GM23338 (cell line): ENCODE measurements at regions not wholly inside any gene's neighbourhood (a gene's known extent, or its start where the extent isn't known, plus 50 kb on each side); places are given as distances from the start of the nearest gene placed in this dataset.

Experiments
- ATAC-seq: fragments of 200-7000 bp; cut with Tn5 transposase; 3 replicates; pipeline ENCODE4 v1.9.1; 2020
- DNase-seq: peaks from one replicate; pipeline ENCODE4 v3.0.0-alpha.2; 2015; ENCODE audit warnings: low spot score
- H2AFZ ChIP-seq: fragments of 200-600 bp; sonication (generic); 2 replicates; pipeline ENCODE4 v1.8.0; 2016; ENCODE audit warnings: antibody characterized with exemption, mild to moderate bottlenecking, moderate library complexity
- H3F3A ChIP-seq: fragments of 200-600 bp; sonication (generic); replicated peaks from 2 replicates; pipeline ENCODE4 v1.8.0; 2017; ENCODE audit warnings: antibody characterized with exemption, mixed run types, low read depth
- H3K27ac ChIP-seq: fragments of 200-600 bp; sonication (generic); 2 replicates; pipeline ENCODE4 v1.6.1; 2016; ENCODE audit warnings: low read depth
- H3K27me3 ChIP-seq: fragments of 200-600 bp; sonication (generic); 2 replicates; pipeline ENCODE4 v1.8.0; 2016; ENCODE audit warnings: mild to moderate bottlenecking, mixed run types, moderate library complexity; ENCODE audit not compliant: insufficient read depth
- H3K36me3 ChIP-seq: fragments of 200-600 bp; sonication (generic); 2 replicates; pipeline ENCODE4 v1.8.0; 2016; ENCODE audit warnings: mild to moderate bottlenecking; ENCODE audit not compliant: insufficient read depth
- H3K4me1 ChIP-seq: fragments of 200-600 bp; sonication (generic); 2 replicates; pipeline ENCODE4 v1.8.0; 2016; ENCODE audit warnings: mild to moderate bottlenecking, moderate library complexity; ENCODE audit not compliant: insufficient read depth
- H3K4me2 ChIP-seq: fragments of 200-600 bp; sonication (generic); 2 replicates; pipeline ENCODE4 v1.7.1; 2017; ENCODE audit warnings: mixed run types
- H3K4me3 ChIP-seq: fragments of 200-600 bp; sonication (generic); 2 replicates; pipeline ENCODE4 v1.6.1; 2016; ENCODE audit warnings: mixed run types
- H3K79me2 ChIP-seq: fragments of 200-600 bp; sonication (generic); replicated peaks from 2 replicates; pipeline ENCODE4 v1.8.0; 2017; ENCODE audit warnings: mild to moderate bottlenecking; ENCODE audit not compliant: insufficient read depth
- H3K9me2 ChIP-seq: fragments of 200-600 bp; sonication (generic); 2 replicates; pipeline ENCODE4 v1.8.0; 2017; ENCODE audit not compliant: insufficient read depth
- H4K20me1 ChIP-seq: fragments of 200-600 bp; sonication (generic); replicated peaks from 2 replicates; pipeline ENCODE4 v1.8.0; 2017; ENCODE audit warnings: mild to moderate bottlenecking; ENCODE audit not compliant: insufficient read depth
- H3K27ac Mint-ChIP-seq: 2 replicates; pipeline ENCODE4 v1.8.0; 2020; ENCODE audit warnings: inconsistent platforms, mild to moderate bottlenecking, moderate library complexity, mixed read lengths
- H3K27me3 Mint-ChIP-seq: 3 replicates; pipeline ENCODE4 v1.8.0; 2022; ENCODE audit warnings: low read depth, mild to moderate bottlenecking, moderate library complexity, mixed read lengths, inconsistent platforms; ENCODE audit not compliant: insufficient read depth, poor library complexity
- H3K36me3 Mint-ChIP-seq: 3 replicates; pipeline ENCODE4 v1.8.0; 2021; ENCODE audit warnings: low read depth, mild to moderate bottlenecking, inconsistent platforms, moderate library complexity, mixed read lengths
- H3K4me1 Mint-ChIP-seq: 3 replicates; pipeline ENCODE4 v1.8.0; 2020; ENCODE audit warnings: mild to moderate bottlenecking, inconsistent platforms, mixed read lengths
- H3K4me3 Mint-ChIP-seq: 3 replicates; pipeline ENCODE4 v1.8.0; 2021; ENCODE audit warnings: moderate library complexity, mild to moderate bottlenecking, inconsistent platforms, mixed read lengths
- H3K9me3 Mint-ChIP-seq: 3 replicates; pipeline ENCODE4 v1.8.0; 2020; ENCODE audit warnings: moderate library complexity, mild to moderate bottlenecking, inconsistent platforms, mixed read lengths
- CREB1 ChIP-seq: fragments of 250-450 bp; sonication (Bioruptor Pico); IDR thresholded peaks from 2 replicates; pipeline ENCODE4 v1.5.0; 2020; ENCODE audit warnings: low read depth, mild to moderate bottlenecking, moderate library complexity
- CTCF ChIP-seq, 2 experiments: fragments of 200-600 bp in 1 of 2; sonication (generic) in 1 of 2; conservative IDR thresholded peaks; 2 replicates each; pipeline versions ENCODE4 v1.5.1 to v1.6.1; 2016 to 2017; ENCODE audit warnings: antibody characterized with exemption in 2 of 2, low read depth in 2 of 2, mild to moderate bottlenecking in 2 of 2, moderate library complexity in 1 of 2
- ETS1 ChIP-seq: IDR thresholded peaks from 2 replicates; pipeline ENCODE4 v1.6.1; 2016; ENCODE audit warnings: antibody characterized with exemption
- EZH2 ChIP-seq: fragments of 200-600 bp; sonication (generic); IDR thresholded peaks from one replicate; pipeline ENCODE4 v1.8.0; 2017; ENCODE audit warnings: antibody characterized with exemption, mild to moderate bottlenecking, low read depth; ENCODE audit not compliant: unreplicated experiment
- EZH2phosphoT487 ChIP-seq: fragments of 200-600 bp; sonication (generic); IDR thresholded peaks from one replicate; pipeline ENCODE4 v1.8.1; 2018; ENCODE audit warnings: antibody characterized with exemption; ENCODE audit not compliant: unreplicated experiment
- JUNB ChIP-seq: IDR thresholded peaks from one replicate; pipeline ENCODE4 v1.6.1; 2016; ENCODE audit warnings: antibody characterized with exemption; ENCODE audit not compliant: unreplicated experiment
- NANOG ChIP-seq: IDR thresholded peaks from 2 replicates; pipeline ENCODE4 v1.6.1; 2016; ENCODE audit warnings: antibody characterized with exemption, borderline replicate concordance
- POLR2AphosphoS5 ChIP-seq: IDR thresholded peaks from 2 replicates; pipeline ENCODE4 v1.6.1; 2016; ENCODE audit warnings: antibody characterized with exemption, low read depth
- REST ChIP-seq: IDR thresholded peaks from one replicate; pipeline ENCODE4 v1.6.1; 2018; ENCODE audit warnings: antibody characterized with exemption; ENCODE audit not compliant: unreplicated experiment
- STAT1 ChIP-seq: IDR thresholded peaks from one replicate; pipeline ENCODE4 v1.6.1; 2016; ENCODE audit warnings: antibody characterized with exemption; ENCODE audit not compliant: unreplicated experiment
- ZNF114 ChIP-seq: fragments of 250-450 bp; sonication (Bioruptor Pico); IDR thresholded peaks from 2 replicates; pipeline ENCODE4 v1.5.0; 2020; ENCODE audit warnings: mild to moderate bottlenecking, moderate library complexity
- ZNF331 ChIP-seq: fragments of 250-450 bp; sonication (Bioruptor Pico); IDR thresholded peaks from 2 replicates; pipeline ENCODE4 v1.5.0; 2020; ENCODE audit warnings: low read depth, mild to moderate bottlenecking, moderate library complexity
- ZNF462 ChIP-seq: fragments of 250-450 bp; sonication (Bioruptor Pico); IDR thresholded peaks from 2 replicates; pipeline ENCODE4 v1.5.0; 2020; ENCODE audit warnings: mild to moderate bottlenecking, moderate library complexity

GRCh38 chr4:187424636-187425035, 570.9 kb upstream of the ZFP42 start:
- Histone ChIP-seq H3K27ac (no peak overlapping the region), H3K4me3 (no peak overlapping the region), H3K4me1 (no peaks in the 10 kb centered on the region), H3K4me2 (no peak overlapping the region), H3K79me2 (no peaks in the 10 kb centered on the region), H3K27me3 (no peaks in the 10 kb centered on the region), H3F3A (no peaks in the 10 kb centered on the region), H3K36me3 (no peaks in the 10 kb centered on the region), H3K9me2 (no peaks in the 10 kb centered on the region), H2AFZ (no peak overlapping the region), H4K20me1 (no peaks in the 10 kb centered on the region)
- no peak for DNase-seq
- no peak for ATAC-seq
- Mint-ChIP-seq H3K4me1 (no peaks in the 10 kb centered on the region), H3K27ac (no peak overlapping the region), H3K4me3 (no peak overlapping the region), H3K9me3 (peaks cover 14% of the 10 kb centered on the region), H3K36me3 (peaks cover 13% of the 10 kb centered on the region; the same call in 2 of the 3 replicates), H3K27me3 (peaks cover 2% of the 10 kb centered on the region)
- TF ChIP-seq NANOG (no peak), ZNF114 (CRISPR knock-in tag) (no peak), CTCF (conservative IDR thresholded peaks at IDR 0.05; ENCODE audit: low read depth in 2 of 2) (no peak), JUNB (no peak), POLR2AphosphoS5 (no peak), ZNF462 (CRISPR knock-in tag) (no peak), ETS1 (no peak), ZNF331 (CRISPR knock-in tag) (no peak), CREB1 (CRISPR knock-in tag) (no peak), REST (no peak), STAT1 (no peak), EZH2 (no peak), EZH2phosphoT487 (no peak)
